NCI-H128 (cell line): ENCODE measurements at regions not wholly inside any gene's neighbourhood (a gene's known extent, or its start where the extent isn't known, plus 50 kb on each side); places are given as distances from the start of the nearest gene placed in this dataset.

Experiments
- DNase-seq: peaks from one replicate; lab custom pipeline; 2025; ENCODE audit not compliant: unreplicated experiment; lab: John Stamatoyannopoulos, UW

GRCh38 chr20:52785679-52786078, 186.5 kb upstream of the TSHZ2 start:
- DNase-seq, result no peak

DNA sequence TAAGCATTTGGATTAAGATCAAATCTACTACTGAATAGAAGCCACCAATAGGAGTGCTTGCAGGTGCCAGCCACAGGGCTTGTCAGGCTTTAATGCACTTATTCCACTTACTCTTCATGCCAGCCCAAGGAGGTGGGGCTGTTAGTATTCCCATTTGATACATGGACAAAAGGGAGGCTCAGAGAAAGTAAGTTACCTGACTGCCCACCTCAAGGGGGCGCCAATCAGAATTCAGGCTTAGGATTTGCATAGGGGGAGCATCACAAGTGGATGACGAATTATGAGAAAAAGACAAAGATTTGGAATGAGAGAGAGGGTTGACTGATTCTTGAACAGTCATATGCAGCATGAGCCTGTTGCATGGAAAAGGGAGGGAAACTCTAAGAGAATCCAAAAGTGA, 188.4 kb upstream of the TSHZ2 start:
- DNase-seq, result no peak

GRCh38 chr20:52780462-52780861, 191.7 kb upstream of the TSHZ2 start:
- no peak for DNase-seq

- DNase-seq, result no peak
These were observed 193.0 kb upstream of the TSHZ2 start for GRCh38 chr20:52779125-52779524.

DNA sequence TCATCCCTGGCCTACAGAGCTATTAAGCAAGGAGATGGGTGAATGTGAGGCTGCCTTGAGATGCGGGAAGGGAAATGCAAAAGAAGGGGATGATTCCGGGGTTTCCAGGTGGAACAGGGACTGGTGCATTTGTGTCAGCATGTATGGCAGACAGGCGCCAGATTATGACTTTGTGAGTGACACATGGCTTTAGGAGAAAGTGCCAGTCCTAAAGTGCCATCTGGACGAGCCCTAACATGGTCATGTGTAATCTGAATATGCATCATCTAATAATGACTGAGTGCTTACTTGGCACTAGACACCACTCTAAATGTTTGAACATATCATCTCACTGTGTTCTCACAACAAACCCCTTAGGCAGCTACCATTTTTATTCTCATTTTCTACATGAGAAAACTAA, 195.0 kb upstream of the TSHZ2 start:
- no peak for DNase-seq

GRCh38 chr20:52775786-52776185, 196.4 kb upstream of the TSHZ2 start:
- no peak for DNase-seq

- DNase-seq, result no peak
These were observed 203.5 kb upstream of the TSHZ2 start for GRCh38 chr20:52768694-52769093.

GRCh38 chr20:52766645-52767435, 205.3 kb upstream of the TSHZ2 start:
- DNase-seq, result no peak

DNA sequence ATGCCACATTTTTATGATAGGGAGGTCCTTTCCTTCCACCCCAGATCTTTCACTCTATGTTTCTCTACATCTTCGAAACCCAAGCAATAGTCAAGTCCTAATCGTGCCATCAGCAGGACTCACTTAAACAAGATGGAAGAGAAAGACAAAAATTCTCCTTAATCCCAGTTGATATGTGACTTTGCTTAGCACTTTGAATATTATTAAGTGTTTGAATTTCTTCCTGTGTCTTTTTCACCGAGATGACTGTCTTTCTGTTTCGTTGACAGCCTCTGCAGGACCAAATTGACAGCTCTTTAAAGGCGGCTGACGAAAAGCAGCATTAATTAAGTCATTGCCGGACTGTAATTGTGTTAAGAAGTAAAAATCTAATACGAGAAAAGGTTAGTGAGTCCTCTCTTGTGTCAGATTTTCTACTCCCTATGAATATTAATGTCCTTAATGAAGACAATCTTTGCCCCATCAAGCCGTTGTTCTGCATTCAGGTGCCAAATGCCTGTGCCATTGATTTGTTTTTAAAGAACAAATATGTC, 208.8 kb upstream of the TSHZ2 start:
- DNase-seq, result no peak

- no peak for DNase-seq
These were observed 210.3 kb upstream of the TSHZ2 start for GRCh38 chr20:52761867-52762266.

DNA sequence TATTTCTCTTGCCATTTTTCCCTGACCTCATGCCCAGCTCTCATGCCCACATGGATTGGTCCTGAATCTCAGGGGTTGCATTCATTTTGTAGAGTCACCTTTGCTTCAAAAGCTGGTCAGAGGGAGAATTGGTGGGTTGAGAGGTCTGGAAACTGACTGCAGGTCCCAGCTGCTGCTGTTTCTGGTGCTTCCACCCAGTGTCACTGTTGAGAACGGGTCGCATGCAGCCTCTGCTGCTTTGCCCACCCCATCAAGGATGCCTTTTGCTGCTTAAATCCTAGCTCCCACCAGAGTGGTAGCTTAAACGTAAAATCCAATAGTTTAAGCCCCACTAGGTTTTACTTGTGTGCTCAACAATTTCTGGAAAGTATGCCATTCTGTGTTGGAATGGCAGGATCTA, 211.4 kb upstream of the TSHZ2 start:
- no peak for DNase-seq

- DNase-seq, result no peak
These were observed 214.7 kb upstream of the TSHZ2 start for GRCh38 chr20:52757411-52757810.

GRCh38 chr20:52755744-52756143, 216.4 kb upstream of the TSHZ2 start:
- DNase-seq, result no peak

- no peak for DNase-seq
These were observed 217.8 kb upstream of the TSHZ2 start for GRCh38 chr20:52754366-52754765.

DNA sequence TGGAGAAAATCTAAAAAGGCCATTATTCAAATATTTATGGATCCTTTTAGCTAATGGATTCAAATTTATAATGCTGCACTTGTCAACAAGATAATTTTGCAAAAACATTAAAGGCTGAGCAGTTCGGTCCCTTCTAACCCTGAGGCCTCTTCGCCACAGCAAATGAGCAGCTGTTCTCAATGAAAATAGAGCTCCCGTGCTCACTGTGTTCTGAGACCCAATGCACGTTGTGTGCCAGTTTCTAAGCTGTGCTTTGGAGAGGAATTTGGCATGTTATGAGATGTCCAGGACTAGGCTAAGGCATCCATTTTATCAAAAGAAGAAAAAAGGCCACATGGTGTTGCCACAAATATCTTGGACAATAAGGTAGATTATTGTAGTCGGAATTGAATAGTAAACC, 220.1 kb upstream of the TSHZ2 start:
- DNase-seq, result no peak

DNA sequence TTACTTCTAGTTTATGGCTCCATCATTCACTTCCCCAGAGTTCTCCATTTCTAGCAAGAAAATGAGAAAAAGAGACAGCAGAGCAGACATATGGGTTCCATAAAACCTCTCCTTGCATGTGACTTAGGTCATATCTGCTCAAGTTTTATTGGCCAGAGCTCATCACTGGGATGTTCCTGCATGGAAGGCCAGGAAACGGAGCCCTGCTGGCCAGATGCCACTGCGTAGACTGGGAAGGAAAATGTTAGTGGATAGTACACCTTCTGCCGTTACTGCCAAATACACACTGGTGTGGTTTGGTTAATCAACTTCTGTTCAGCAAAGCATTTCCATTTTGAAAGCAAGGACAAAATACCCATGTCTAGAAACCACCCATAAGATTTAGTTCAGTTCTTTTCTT, 220.6 kb upstream of the TSHZ2 start:
- no peak for DNase-seq

- DNase-seq, result no peak
These were observed 222.2 kb upstream of the TSHZ2 start for GRCh38 chr20:52749938-52750337.

GRCh38 chr20:52748990-52749389, 223.2 kb upstream of the TSHZ2 start:
- no peak for DNase-seq

GRCh38 chr20:52748285-52748932, 223.7 kb upstream of the TSHZ2 start:
- DNase-seq, result no peak

DNA sequence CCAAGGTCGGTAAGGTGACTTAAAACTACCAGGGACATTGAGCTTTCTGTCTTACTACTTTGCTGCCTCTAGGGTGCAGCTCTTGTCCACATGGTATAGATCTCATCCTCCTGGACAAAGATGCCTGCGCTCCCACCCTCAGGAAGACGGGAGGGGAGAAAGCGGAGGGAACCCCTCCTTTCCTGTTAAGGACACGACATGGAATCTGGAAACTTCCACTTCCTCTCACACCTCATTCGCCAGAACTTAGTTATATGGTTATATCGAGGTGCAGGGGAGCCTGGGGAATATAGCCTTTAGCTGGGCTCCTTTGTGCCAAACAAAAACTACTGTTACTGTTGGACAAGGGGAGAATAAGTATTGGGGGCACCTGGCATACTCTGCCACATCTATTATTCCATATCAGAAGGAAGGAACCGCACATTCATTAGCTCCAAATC, 224.3 kb upstream of the TSHZ2 start:
- no peak for DNase-seq

DNA sequence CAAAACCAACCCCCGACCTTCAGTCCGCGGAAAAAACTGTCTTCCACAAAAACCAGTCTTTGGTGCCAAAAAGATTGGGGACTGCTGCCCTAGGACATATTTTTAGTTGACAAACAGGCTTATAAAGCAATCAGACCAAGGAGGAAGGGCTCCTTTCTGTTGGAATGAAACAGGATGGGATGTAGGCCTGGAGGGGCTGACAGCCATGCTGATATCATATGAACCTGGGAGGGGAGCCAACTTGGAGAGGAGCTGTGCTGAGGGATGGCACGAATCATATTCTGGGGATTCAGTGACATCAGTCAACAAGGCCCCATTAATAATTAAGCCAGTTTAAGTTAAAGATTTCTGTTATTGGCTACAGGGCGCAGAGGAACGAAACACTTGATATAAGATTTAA, 225.4 kb upstream of the TSHZ2 start:
- no peak for DNase-seq

- DNase-seq, result no peak
These were observed 226.0 kb upstream of the TSHZ2 start for GRCh38 chr20:52746190-52746589.
